ENCODE measurements at regions not wholly inside any gene's neighbourhood (a gene's known extent, or its start where the extent isn't known, plus 50 kb on each side); places are given as distances from the start of the nearest gene placed in this dataset.

DNA sequence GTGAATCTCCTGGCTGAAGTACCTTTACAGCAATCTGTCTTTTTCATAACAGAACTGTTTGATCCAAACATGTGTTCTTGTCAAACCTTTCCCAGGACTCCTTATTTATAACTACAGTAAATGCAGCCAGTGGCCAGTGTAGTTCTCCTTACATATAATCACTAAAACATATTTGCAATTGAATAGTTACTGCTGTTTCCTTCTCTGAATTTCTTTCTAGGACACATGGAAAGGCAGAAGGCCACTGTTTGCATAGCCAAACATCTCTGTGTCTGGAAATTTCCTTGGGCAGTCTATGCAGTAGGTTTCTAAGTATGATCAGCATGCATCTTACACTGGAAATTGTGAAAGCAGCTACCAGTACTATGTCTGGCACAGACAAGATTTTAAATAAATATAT lies 57.4 kb upstream of the COL3A1 start:
- no peak for TF ChIP-seq CTCF (conservative IDR thresholded peaks at IDR 0.05 in 1 of 2, IDR thresholded peaks at IDR 0.05 in 1 of 2; ENCODE audit: low read depth in 1 of 2, low read length in 2 of 2)
- TF ChIP-seq EZH2 (IDR thresholded peaks at IDR 0.05; ENCODE audit: low read length, missing control alignments), result no peak
